PC-3 (cell line): ENCODE measurements at regions not wholly inside any gene's neighbourhood (a gene's known extent, or its start where the extent isn't known, plus 50 kb on each side); places are given as distances from the start of the nearest gene placed in this dataset.

Experiments
- CTCF ChIP-seq: fragments of 300-600 bp; sonication (generic); conservative IDR thresholded peaks from 2 replicates; pipeline ENCODE4 v1.5.1; 2017; ENCODE audit warnings: antibody characterized with exemption, low read depth, mild to moderate bottlenecking, low read length
- EZH2phosphoT487 ChIP-seq: fragments of 300-600 bp; sonication (generic); IDR thresholded peaks from 2 replicates; pipeline ENCODE4 v1.6.1; 2018; ENCODE audit warnings: mild to moderate bottlenecking, antibody characterized with exemption, low read length, borderline replicate concordance

- TF ChIP-seq CTCF (no peak), EZH2phosphoT487 (no peak)
Measured at GRCh38 chr21:28699596-28700259, 292.9 kb downstream of the LTN1 start.
